ENCODE measurements at regions not wholly inside any gene's neighbourhood (a gene's known extent, or its start where the extent isn't known, plus 50 kb on each side); places are given as distances from the start of the nearest gene placed in this dataset.

GRCh38 chr1:4107291-4107690 is 207.2 kb upstream of the C1orf174 start:
- no peaks in the 10 kb centered on the region for H4K20me1 ChIP-seq (ENCODE audit: low read depth, low read length)
- no peak overlapping the region for H2AFZ ChIP-seq (ENCODE audit: low read depth, low read length, severe bottlenecking)
- no peak overlapping the region for H3K27ac ChIP-seq (ENCODE audit: low read depth, low read length)
- H3K4me2 ChIP-seq (ENCODE audit: low read depth, low read length, poor library complexity, severe bottlenecking): no peak overlapping the region
- TF ChIP-seq CTCF (IDR thresholded peaks at IDR 0.05; ENCODE audit: insufficient read depth, low read length, poor library complexity, severe bottlenecking) (no peak), EZH2phosphoT487 (conservative IDR thresholded peaks at IDR 0.05; ENCODE audit: low read length) (no peak)
- H3K9me3 ChIP-seq (ENCODE audit: insufficient read depth, low read length): no peaks in the 10 kb centered on the region
- H3K9me2 ChIP-seq (replicated peaks; ENCODE audit: insufficient read depth, low read length): no peaks in the 10 kb centered on the region
- no peaks in the 10 kb centered on the region for H3F3A ChIP-seq (ENCODE audit: insufficient read depth)
- H3K4me3 ChIP-seq (ENCODE audit: insufficient read depth, low read length, poor library complexity, severe bottlenecking): no peak overlapping the region
- H3K9ac ChIP-seq (ENCODE audit: low read length): no peak overlapping the region
- H3K79me2 ChIP-seq (ENCODE audit: insufficient read depth, low read length): no peaks in the 10 kb centered on the region
- H3K36me3 ChIP-seq (ENCODE audit: low read length): no peaks in the 10 kb centered on the region
- no peaks in the 10 kb centered on the region for H3K27me3 ChIP-seq (ENCODE audit: low read length)

GRCh38 chr1:4108331-4108730 is 208.3 kb upstream of the C1orf174 start:
- no peaks in the 10 kb centered on the region for H3K36me3 ChIP-seq (ENCODE audit: low read length)
- no peak overlapping the region for H3K4me3 ChIP-seq (ENCODE audit: insufficient read depth, low read length, poor library complexity, severe bottlenecking)
- no peak for TF ChIP-seq CTCF (IDR thresholded peaks at IDR 0.05; ENCODE audit: insufficient read depth, low read length, poor library complexity, severe bottlenecking)
- TF ChIP-seq EZH2phosphoT487 (conservative IDR thresholded peaks at IDR 0.05; ENCODE audit: low read length): no peak
- H3K9me2 ChIP-seq (replicated peaks; ENCODE audit: insufficient read depth, low read length): no peaks in the 10 kb centered on the region
- H3K79me2 ChIP-seq (ENCODE audit: insufficient read depth, low read length): no peaks in the 10 kb centered on the region
- no peaks in the 10 kb centered on the region for H3K9me3 ChIP-seq (ENCODE audit: insufficient read depth, low read length)
- H3F3A ChIP-seq (ENCODE audit: insufficient read depth): no peaks in the 10 kb centered on the region
- no peak overlapping the region for H2AFZ ChIP-seq (ENCODE audit: low read depth, low read length, severe bottlenecking)
- no peaks in the 10 kb centered on the region for H3K27me3 ChIP-seq (ENCODE audit: low read length)
- H3K27ac ChIP-seq (ENCODE audit: low read depth, low read length): no peak overlapping the region
- no peak overlapping the region for H3K9ac ChIP-seq (ENCODE audit: low read length)
- H4K20me1 ChIP-seq (ENCODE audit: low read depth, low read length): no peaks in the 10 kb centered on the region
- no peak overlapping the region for H3K4me2 ChIP-seq (ENCODE audit: low read depth, low read length, poor library complexity, severe bottlenecking)

DNA sequence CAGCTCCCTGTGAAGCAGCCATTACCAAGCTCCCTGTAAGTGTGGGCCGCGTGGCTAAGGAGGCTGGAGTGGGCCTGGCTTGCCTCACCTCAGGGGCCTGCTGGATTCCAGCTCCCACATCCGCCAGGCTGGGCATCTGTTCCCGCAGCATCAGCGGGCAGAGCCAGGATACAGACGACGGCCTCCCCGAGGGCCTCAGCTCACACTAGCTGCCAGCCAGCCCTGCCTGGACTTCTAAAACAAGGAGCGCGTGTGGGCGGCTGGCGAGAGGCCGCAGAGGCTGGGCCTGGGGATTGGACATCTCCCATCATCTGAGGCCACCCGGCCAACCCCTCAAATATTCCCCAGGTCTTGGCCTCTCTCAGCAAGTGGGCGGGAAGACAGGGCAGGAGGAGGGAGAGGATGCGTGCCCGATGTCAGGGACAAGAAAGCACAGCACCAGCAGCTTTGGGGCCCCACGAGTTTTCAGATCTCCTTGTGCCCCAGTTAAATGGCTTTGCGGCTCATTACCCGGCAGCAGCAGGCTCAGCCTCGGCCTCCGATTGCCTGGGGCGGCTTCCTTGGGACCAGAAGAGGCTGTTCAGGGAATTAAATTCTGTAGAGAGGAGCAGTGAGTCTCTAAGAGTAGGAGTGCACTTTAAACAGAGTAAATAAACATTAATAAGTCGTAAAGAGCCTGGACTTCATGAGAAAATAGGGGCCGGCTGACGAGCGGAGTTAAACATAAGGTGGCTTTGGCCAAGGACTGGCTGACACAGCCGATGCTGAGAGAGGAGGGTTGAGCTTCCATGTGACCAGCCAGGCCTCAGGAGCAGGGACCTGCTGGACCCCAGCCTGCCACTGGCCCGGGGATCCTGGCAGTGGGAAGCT is 208.9 kb upstream of the C1orf174 start:
- no peak overlapping the region for H3K4me2 ChIP-seq (ENCODE audit: low read depth, low read length, poor library complexity, severe bottlenecking)
- no peaks in the 10 kb centered on the region for H3K36me3 ChIP-seq (ENCODE audit: low read length)
- H2AFZ ChIP-seq (ENCODE audit: low read depth, low read length, severe bottlenecking): no peak overlapping the region
- no peak overlapping the region for H3K27ac ChIP-seq (ENCODE audit: low read depth, low read length)
- H3K27me3 ChIP-seq (ENCODE audit: low read length): no peaks in the 10 kb centered on the region
- no peaks in the 10 kb centered on the region for H4K20me1 ChIP-seq (ENCODE audit: low read depth, low read length)
- H3K9me2 ChIP-seq (replicated peaks; ENCODE audit: insufficient read depth, low read length): no peaks in the 10 kb centered on the region
- no peak for TF ChIP-seq CTCF (IDR thresholded peaks at IDR 0.05; ENCODE audit: insufficient read depth, low read length, poor library complexity, severe bottlenecking)
- TF ChIP-seq EZH2phosphoT487 (conservative IDR thresholded peaks at IDR 0.05; ENCODE audit: low read length): no peak
- H3F3A ChIP-seq (ENCODE audit: insufficient read depth): no peaks in the 10 kb centered on the region
- no peak overlapping the region for H3K4me3 ChIP-seq (ENCODE audit: insufficient read depth, low read length, poor library complexity, severe bottlenecking)
- H3K79me2 ChIP-seq (ENCODE audit: insufficient read depth, low read length): no peaks in the 10 kb centered on the region
- H3K9ac ChIP-seq (ENCODE audit: low read length): no peak overlapping the region
- H3K9me3 ChIP-seq (ENCODE audit: insufficient read depth, low read length): no peaks in the 10 kb centered on the region
